Spleen (tissue), 7 donors: ENCODE measurements at regions not wholly inside any gene's neighbourhood (a gene's known extent, or its start where the extent isn't known, plus 50 kb on each side); places are given as distances from the start of the nearest gene placed in this dataset.

ENCODE experiments used
- POLR2A ChIP-seq, 3 donors: fragments of 450-650 bp; IDR thresholded peaks; one replicate each; pipeline ENCODE4 v1.5.1; 2017; ENCODE audit warnings: antibody characterized with exemption in 3 of 3, mild to moderate bottlenecking in 1 of 3
- POLR2AphosphoS5 ChIP-seq, 3 donors: sonication (generic); formaldehyde crosslinking; IDR thresholded peaks; one replicate each; pipeline ENCODE4 v1.5.1; 2017; ENCODE audit warnings: antibody characterized with exemption in 3 of 3
- TF ChIP-seq, protein P1 (sequence below), 11 experiments: fragments of 200-600 bp in 7 of 11; fragments of 450-650 bp in 4 of 11; sonication (generic) in 4 of 11; IDR thresholded peaks in 8 of 11; conservative IDR thresholded peaks in 3 of 11; 1 replicate in 7 of 11; 2 replicates in 4 of 11; pipeline versions ENCODE4 v1.4.0 to v1.8.0; 2016 to 2021; ENCODE audit warnings: antibody characterized with exemption in 11 of 11, inconsistent platforms in 4 of 11, mild to moderate bottlenecking in 1 of 11
- donor health status: DM: no; HTN: no; CAD: no; lungs with moderate emphysema.
- donor health status: DM: no; HTN: no; CAD: no.
- donor health status: DM: no; HTN: no; CAD: no.

DNA sequence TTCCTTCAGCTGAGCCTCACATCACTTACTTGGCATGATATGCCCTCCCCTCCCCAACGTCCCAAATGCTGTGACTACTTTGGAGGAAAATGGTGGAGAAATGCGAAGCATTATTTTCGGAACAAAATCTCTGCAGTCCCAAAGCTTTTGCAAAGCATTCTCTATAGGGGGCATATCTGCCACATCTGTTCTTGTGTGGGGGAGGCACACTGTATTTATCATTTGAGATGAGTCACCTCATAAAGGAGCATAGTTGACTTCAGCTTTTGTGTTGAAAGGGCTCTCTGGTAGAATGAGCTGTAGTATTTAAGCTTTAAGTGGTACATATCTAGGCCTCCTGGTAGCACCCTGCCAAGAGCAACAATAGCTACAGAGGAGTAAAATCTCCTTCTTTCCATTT is 447.5 kb downstream of the ADAMTS20 start:
- TF ChIP-seq, protein P1, sequence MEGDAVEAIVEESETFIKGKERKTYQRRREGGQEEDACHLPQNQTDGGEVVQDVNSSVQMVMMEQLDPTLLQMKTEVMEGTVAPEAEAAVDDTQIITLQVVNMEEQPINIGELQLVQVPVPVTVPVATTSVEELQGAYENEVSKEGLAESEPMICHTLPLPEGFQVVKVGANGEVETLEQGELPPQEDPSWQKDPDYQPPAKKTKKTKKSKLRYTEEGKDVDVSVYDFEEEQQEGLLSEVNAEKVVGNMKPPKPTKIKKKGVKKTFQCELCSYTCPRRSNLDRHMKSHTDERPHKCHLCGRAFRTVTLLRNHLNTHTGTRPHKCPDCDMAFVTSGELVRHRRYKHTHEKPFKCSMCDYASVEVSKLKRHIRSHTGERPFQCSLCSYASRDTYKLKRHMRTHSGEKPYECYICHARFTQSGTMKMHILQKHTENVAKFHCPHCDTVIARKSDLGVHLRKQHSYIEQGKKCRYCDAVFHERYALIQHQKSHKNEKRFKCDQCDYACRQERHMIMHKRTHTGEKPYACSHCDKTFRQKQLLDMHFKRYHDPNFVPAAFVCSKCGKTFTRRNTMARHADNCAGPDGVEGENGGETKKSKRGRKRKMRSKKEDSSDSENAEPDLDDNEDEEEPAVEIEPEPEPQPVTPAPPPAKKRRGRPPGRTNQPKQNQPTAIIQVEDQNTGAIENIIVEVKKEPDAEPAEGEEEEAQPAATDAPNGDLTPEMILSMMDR (IDR thresholded peaks at IDR 0.05 in 8 of 11, conservative IDR thresholded peaks at IDR 0.05 in 3 of 11), result no peak
- TF ChIP-seq POLR2A (IDR thresholded peaks at IDR 0.05), result no peak
- no peak for TF ChIP-seq POLR2AphosphoS5 (IDR thresholded peaks at IDR 0.05)
